ENCODE measurements at regions not wholly inside any gene's neighbourhood (a gene's known extent, or its start where the extent isn't known, plus 50 kb on each side); places are given as distances from the start of the nearest gene placed in this dataset.
"Not testable (repeated sequence)": the region's sequence is repeated elsewhere in the genome, so short reads cannot be mapped to it uniquely, and the experiment has no call there.

- DNase-seq (ENCODE audit: extremely low read depth in 1 of 2, low read depth in 1 of 2) = no peak
Observed at GRCh38 chr5:136631186-136631585, 265.8 kb upstream of the TRPC7 start.

DNA sequence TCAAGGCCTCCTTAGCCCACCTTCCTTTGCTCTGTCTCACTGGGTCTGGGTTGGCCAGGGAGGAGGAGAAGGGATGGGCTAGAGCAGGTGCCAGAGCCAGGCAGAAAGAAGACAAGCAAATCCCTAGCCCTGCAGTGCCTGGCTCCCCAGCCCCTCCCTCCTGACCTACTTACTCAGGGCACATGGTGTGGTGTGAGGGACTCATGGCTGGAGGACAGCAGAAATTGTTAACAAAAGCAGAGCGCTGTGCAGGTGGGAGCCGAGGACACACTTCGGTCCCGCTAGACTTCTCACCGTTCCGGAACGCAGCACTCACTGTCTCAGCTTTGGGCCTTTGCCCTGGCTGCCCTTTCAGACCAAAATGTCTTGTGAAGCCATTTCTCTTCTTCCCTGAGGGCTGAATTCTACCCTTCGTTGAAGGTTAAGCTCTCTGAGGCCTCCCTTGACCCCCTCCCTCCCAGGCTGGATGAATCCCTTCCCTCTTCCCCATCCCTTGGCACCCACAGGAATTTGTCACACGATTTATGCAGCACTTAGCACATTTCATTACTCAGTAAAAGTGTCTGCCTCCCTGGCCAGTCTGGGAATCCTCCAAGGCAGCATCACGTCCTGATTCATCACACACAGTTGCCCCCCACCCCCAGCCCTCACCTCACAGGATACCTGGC is 263.9 kb upstream of the TRPC7 start:
- DNase-seq (ENCODE audit: extremely low read depth in 1 of 2, low read depth in 1 of 2) = no peak

DNA sequence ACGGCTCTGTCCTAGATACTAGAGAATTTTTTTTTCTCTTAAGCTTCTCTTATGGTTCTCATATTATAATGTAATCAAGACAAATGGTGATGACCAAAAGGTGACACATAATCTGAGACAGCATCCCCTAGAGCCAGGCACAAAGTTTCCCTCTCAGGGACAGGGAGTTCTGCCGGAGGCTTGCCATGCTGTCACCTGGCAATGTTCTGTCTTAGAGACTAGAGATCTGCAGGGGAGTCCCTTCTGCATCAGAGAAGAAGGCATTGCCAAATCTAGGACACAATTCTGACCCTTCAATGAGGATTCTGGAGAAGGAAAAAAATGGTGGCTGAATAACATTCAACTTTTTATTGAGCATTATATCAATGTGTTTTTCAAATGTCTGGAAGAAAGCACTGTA is 261.2 kb upstream of the TRPC7 start:
- DNase-seq (ENCODE audit: extremely low read depth in 1 of 2, low read depth in 1 of 2) = no peak

DNA sequence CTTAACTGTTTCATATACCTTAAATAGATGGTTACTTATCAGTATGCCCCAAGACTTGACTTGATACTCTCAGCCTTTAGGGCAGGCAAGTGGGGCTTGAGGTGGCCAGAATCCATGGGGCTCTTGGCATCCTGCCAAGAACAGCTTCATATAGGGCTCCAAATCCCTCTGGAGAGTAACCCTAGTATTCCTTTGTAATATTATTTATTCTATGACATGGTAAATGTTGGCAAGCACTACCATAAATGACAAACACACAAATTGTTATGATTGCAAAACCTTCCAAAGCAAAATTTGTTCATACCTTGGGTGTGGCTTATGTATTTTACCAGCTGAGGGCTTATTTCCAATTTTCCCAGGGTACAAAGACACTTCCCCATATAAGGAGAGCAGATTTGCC is 257.4 kb upstream of the TRPC7 start:
- DNase-seq (ENCODE audit: extremely low read depth in 1 of 2, low read depth in 1 of 2) = no peak

- no peak for DNase-seq (ENCODE audit: extremely low read depth in 1 of 2, low read depth in 1 of 2)
Observed at GRCh38 chr5:136621743-136622142, 256.4 kb upstream of the TRPC7 start.

- no peak for DNase-seq (ENCODE audit: extremely low read depth in 1 of 2, low read depth in 1 of 2)
Observed at GRCh38 chr5:136620621-136621020, 255.3 kb upstream of the TRPC7 start.

GRCh38 chr5:136620016-136620419 is 254.7 kb upstream of the TRPC7 start:
- no peak for DNase-seq (ENCODE audit: extremely low read depth in 1 of 2, low read depth in 1 of 2)

GRCh38 chr5:136619556-136619955 is 254.2 kb upstream of the TRPC7 start:
- no peak for DNase-seq (ENCODE audit: extremely low read depth in 1 of 2, low read depth in 1 of 2)

DNA sequence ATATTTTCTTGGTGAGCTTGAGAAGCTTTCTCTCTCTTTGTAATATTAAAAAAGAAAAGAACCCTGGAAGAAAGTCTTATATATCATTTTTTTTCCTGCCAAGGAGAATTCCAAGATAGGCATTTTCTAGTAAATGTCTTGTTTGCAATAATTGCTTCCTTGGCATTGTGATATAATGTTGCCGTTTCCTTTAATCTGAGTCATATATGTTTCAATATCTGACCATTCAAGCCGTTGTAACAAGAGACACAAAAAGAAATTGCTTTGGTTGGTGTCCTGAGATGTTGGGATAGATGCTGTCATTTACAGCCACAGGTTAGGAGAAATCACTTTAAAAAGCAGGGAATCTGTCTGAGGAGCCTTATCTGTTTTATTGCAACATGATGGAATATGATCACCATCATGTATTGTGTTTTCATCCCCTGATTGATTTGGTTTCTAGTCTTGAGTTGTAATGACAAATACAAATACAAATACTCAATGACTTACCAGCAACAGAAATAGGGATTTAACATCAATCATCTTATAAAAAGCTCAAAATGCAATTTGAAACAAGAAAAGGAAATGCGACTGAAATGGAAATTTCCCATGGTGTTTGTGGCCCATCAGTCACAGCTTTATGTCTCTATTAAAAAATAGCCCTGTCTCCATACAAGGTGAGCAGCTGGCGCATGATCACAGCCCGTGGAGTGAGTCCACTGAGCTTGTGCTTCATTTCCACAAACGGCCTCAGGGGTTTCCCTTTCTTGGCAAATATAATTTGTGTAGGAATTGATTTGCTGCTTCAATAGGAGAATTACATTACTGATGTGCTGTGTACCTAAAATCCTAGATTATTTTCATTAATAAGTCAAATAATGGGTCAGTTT is 250.1 kb upstream of the TRPC7 start:
- no peak for DNase-seq (ENCODE audit: extremely low read depth in 1 of 2, low read depth in 1 of 2)

DNA sequence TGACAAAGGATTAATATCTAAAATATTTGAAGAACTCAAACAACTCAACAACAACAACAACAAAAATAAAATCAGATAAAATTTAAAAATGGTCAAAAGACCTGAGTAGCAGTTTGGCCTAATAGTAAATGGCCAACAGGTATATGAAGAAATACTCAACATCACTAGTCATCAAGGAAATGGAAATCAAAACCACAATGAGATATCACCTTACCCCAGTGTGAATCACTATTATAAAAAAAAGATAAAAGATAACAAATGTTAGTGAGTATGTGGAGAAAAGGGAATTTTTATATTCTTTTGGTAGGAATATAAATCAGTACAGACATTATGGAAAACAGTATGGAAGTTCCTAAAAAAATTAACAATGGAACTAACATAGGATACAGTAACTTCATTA is 247.9 kb upstream of the TRPC7 start:
- DNase-seq (ENCODE audit: extremely low read depth in 1 of 2, low read depth in 1 of 2) = no peak

DNA sequence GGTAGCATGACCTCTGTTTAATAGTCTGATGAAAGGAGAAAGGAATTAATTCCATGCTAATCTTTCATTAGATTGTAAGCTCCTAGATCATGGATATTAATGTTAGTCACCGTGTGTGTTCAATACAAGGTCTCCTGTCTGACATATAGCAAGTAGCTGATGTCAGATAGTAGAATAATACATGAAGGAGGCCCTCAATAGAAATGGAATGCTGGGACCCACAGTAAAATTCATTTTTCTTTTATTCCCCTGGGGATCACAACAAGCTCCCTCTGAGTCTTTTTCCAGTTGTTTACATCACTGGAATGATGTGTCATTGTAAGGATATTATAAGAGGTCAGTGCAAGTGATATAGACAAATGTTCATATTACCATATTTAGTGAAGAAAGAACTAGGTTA is 240.3 kb upstream of the TRPC7 start:
- no peak for DNase-seq (ENCODE audit: extremely low read depth in 1 of 2, low read depth in 1 of 2)

DNA sequence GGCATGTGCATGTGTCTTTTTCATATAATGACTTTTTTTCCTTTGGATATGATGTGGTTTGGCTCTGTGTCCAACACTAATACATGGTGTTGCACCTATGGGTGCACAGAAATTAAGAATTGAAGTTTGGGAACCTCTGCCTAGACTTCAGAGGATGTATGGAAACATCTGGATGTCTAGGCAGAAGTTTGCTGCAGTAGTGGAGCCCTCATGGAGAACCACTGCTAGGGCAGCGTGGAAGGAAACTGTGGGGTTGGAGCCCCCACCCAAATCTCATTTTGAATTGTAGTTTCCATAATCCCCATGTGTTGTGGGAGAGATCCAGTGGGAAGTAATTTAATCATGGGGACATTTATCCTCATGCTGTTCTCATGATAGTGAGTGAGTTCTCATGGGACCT is 235.0 kb upstream of the TRPC7 start:
- no peak for DNase-seq (ENCODE audit: extremely low read depth in 1 of 2, low read depth in 1 of 2)

GRCh38 chr5:136598802-136599404 is 233.6 kb upstream of the TRPC7 start:
- no peak for DNase-seq (ENCODE audit: extremely low read depth in 1 of 2, low read depth in 1 of 2)

DNA sequence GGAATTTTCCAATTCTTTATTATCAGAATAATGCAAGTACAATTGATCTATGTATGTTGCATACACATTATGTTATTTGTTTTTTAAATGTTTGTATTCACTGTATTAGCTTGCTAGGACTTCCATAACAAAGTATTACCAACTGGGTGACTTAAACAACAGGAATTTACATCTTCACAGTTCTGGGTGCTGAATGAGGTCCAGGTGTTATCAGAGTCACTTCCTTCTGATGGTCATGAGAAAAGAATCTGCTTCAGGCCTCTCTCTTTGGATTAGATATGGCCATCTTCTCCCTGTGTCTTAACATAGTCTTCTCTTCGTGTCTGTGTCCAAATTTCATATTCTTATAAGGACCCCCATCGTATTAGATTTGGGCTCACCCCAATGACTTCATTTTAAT is 229.1 kb upstream of the TRPC7 start:
- DNase-seq (ENCODE audit: extremely low read depth in 1 of 2, low read depth in 1 of 2) = no peak

DNA sequence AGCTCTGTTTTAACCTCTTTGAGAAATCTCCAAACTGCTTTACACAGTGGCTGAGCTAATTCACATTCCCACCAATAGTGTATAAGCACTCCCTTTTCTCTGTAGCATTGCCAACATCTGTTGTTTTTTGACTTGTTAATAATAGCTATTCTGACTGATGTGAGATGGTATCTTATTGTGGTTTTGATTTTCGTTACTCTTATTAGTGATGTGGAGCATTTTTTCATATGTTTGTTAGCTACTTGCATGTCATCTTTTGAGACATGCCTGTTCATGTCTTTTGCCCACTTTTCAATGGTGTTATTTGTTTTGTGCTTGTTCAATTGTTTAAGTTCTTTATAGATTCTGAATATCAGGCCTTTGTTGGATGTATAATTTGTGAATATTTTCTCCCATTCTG is 225.2 kb upstream of the TRPC7 start:
- no peak for DNase-seq (ENCODE audit: extremely low read depth in 1 of 2, low read depth in 1 of 2)

- no peak for DNase-seq (ENCODE audit: extremely low read depth in 1 of 2, low read depth in 1 of 2)
Observed at GRCh38 chr5:136586196-136586595, 220.9 kb upstream of the TRPC7 start.

- no peak for DNase-seq (ENCODE audit: extremely low read depth in 1 of 2, low read depth in 1 of 2)
Observed at GRCh38 chr5:136584474-136584873, 219.1 kb upstream of the TRPC7 start.

- DNase-seq (ENCODE audit: extremely low read depth in 1 of 2, low read depth in 1 of 2) = no peak
Observed at GRCh38 chr5:136579238-136579637, 213.9 kb upstream of the TRPC7 start.

GRCh38 chr5:136569875-136570274 is 204.5 kb upstream of the TRPC7 start:
- DNase-seq (ENCODE audit: extremely low read depth in 1 of 2, low read depth in 1 of 2) = not testable (repeated sequence)

- not testable (repeated sequence) for DNase-seq (ENCODE audit: extremely low read depth in 1 of 2, low read depth in 1 of 2)
Observed at GRCh38 chr5:136565457-136565856, 200.1 kb upstream of the TRPC7 start.

DNA sequence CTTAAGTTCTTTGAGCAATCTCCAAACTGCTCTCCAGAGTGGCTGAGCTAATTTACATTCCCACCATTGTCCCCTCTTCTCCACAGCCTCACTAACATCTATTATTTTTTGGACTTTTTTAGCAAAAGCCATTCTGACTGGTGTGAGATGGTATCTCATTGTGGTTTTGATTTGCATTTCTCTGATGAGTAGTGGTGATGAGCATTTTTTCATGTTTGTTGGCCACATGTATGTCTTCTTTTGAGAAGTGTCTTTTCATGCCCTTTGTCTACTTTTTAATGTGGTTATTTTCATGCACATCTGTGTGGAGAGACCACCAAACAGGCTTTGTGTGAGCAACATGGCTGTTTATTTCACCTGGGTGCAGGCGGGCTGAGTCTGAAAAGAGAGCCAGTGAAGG is 199.7 kb upstream of the TRPC7 start:
- not testable (repeated sequence) for DNase-seq (ENCODE audit: extremely low read depth in 1 of 2, low read depth in 1 of 2)

- DNase-seq (ENCODE audit: extremely low read depth in 1 of 2, low read depth in 1 of 2) = not testable (repeated sequence)
Observed at GRCh38 chr5:136564431-136564830, 199.1 kb upstream of the TRPC7 start.
